DMS 273 (cell line): ENCODE measurements at regions not wholly inside any gene's neighbourhood (a gene's known extent, or its start where the extent isn't known, plus 50 kb on each side); places are given as distances from the start of the nearest gene placed in this dataset.
"Not testable (repeated sequence)": the region's sequence is repeated elsewhere in the genome, so short reads cannot be mapped to it uniquely, and the experiment has no call there.

Source experiments
- DNase-seq: peaks from one replicate; lab custom pipeline; 2025; ENCODE audit not compliant: unreplicated experiment; lab: John Stamatoyannopoulos, UW

DNA sequence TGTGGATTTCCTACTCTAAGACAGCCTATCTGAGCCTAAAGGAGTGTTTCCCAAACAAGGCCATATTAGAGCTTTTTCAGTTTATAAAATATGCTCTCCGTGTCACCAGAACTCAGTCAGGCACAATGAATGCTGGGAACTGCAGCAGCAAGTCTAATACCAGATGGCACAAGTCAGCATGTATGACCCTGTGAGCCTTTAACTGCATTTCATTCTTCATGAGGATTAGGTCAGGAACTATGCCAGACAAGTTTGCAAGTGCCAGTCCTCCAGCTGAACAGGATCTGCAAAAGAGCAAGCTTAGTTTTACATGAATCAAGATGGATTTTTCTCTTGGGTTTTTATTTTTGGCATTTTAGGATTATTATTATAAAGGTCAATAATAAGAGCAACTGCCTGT, 66.7 kb upstream of the SAMD5 start:
- DNase-seq, result peak; percentile 9

DNA sequence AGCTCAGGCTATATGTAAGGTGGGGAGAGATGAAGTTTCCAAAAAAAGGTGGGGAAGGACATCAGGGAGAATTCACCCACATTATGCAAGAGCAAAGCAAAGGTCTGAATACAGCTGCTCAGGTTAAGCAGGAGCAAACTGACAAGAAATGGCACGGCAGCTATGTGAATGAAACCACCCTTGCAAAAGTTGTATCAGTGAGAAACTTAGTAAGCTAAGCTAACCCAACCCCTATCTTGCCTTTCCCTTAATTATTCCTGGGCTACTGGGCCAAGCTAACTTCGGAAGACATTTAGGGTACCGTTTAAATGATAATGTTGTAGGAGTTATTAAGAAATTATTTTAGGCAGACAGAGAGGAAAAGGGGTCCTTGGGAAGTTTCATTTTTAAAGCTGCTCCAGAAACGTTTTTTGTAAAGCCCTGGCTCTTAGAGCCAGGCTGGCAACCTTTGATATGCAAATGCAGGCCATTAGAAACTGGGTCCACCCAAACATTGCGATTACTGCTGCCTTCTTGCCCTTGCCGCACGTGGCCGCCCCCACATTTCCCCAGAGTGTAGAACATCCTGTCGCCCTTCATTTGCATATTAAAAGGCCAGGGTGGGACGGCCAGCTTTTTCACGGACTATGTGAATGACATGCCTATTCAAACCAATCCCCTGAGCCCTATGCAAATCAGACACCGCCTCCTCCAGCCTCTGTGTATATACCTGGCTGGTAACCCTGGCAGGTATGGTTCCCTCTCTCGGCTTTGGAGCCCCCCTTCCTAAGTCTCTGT, 60.5 kb upstream of the SAMD5 start:
- DNase-seq, result peak; percentile 6

DNA sequence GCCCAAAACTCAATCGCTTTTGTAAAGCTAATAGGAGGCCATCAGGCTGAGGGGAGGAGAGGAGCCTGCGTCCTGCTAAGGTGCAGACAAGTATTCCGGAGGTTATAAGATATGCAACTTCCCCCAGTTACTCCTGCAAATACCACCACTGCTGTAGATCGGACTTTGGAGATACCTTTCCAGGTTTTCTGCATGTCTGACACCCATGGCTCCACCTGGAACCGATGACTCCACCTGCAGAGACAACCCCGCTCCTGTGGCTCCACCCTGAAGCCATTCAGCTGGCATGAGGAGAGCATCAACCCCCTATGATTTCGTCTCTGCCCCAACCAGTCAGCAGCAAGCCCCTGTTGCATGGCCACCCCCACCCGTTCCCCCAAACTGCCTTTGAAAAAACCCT, 59.7 kb upstream of the SAMD5 start:
- DNase-seq, result no peak

DNA sequence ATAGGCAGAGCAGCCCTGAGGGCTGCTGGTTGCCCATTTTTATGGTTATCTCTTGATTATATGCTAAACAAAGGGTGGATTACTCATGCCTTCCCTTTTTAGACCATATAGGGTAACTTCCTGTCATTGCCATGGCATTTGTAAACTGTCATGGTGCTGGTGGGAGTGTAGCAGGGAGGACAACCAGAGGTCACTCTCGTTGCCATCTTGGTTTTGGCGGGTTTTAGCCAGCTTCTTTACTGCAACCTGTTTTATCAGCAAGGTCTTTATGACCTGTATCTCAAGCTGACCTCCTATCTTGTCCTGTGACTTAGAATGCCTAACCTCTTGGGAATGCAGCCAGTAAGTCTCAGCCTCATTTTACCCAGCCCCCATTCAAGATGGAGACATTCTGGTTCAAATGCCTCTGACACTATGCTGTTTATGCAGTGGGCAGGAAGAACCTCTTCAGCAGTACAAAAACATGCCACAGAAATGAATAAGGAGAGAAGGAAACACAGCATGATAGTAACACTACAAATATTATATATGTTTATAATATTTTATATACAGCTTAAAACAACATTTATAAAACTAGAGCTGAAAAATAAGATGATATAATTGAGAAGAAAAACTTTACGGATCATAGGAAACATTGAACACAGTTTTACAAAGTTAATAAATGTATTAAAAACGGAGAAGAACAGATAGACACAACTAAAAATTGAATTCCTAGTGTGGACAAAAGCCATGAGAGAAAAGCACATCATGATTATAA, 58.9 kb upstream of the SAMD5 start:
- DNase-seq, result no peak

DNA sequence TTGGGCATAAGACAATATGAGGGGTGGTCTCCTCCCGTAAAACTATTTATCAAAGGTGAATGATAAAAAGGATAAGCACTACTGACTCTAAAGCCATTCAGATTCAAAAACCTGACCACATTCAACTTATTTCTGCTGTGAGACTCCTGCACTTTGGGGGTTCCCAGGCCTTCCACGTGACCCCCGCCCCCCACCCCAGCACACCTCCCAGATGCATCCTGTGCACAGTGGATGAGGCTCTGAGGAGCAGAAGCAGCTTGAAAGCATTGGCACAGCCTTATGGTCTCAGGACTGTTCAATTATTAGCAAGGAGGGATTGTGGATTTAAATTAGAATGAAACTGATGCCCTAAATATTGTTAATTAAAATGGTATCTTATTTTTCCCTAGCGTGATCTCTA, 55.1 kb upstream of the SAMD5 start:
- DNase-seq, result no peak

DNA sequence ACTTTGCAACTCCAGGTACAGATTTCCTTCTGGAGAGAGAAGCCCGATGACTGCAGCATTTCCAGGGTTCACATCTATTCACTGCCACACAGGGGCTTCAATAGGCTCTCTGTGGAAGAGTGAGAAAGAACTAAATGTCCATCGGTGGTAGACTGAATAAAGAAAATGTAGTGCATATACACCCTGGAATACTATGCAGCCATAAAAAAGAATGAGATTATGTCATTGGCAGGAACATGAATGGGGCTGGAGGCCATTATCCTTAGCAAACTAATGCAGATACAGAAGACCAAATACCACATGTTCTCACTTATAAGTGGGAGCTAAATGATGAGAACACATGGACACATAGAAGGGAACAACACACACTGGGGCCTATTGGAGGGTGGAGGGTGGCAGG, 53.6 kb upstream of the SAMD5 start:
- DNase-seq, result not testable (repeated sequence)
